ENCODE measurements at regions not wholly inside any gene's neighbourhood (a gene's known extent, or its start where the extent isn't known, plus 50 kb on each side); places are given as distances from the start of the nearest gene placed in this dataset.

DNA sequence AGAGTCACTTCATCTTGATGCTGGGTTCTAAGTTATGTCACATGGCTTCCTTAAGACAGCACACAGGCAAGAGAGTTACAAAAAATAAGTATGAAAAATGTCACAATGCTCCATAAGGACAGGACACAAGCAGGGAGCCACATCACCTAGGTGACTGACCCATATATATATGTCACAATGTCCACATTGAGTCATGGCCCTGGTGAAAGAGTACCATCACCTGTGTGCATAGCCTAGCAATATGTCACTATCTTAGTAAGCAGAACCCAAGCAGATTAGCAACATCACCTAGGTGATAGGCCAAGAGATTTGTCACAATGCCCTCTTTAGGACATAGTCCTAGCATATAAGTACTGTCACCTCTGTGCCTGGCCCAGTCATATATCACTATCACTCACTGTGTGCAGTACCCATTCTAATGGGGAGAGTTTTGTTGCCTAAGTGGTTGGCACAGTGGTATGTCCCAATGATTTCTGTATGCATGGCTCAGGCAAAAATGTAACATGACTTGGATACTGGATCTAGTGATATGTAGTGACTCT, 1012.0 kb upstream of the AMELY start:
- H3K27me3 Mint-ChIP-seq = no peaks in the 10 kb centered on the region
- H3K4me3 Mint-ChIP-seq = no peak overlapping the region
- no peaks in the 10 kb centered on the region for H3K4me1 Mint-ChIP-seq
- H3K9me3 ChIP-seq (ENCODE audit: control insufficient read depth, low read length, poor library complexity, severe bottlenecking) = no peaks in the 10 kb centered on the region
- no peak overlapping the region for H3K27ac Mint-ChIP-seq
- no peaks in the 10 kb centered on the region for H3K36me3 Mint-ChIP-seq (ENCODE audit: low read depth)
- no peak for ATAC-seq
- DNase-seq = no peak

- no peak overlapping the region for H3K4me3 Mint-ChIP-seq
- no peak overlapping the region for H3K27ac Mint-ChIP-seq
- H3K4me1 Mint-ChIP-seq = no peaks in the 10 kb centered on the region
- no peaks in the 10 kb centered on the region for H3K36me3 Mint-ChIP-seq (ENCODE audit: low read depth)
- no peak for ATAC-seq
- no peak for DNase-seq
- H3K27me3 Mint-ChIP-seq = no peaks in the 10 kb centered on the region
- no peaks in the 10 kb centered on the region for H3K9me3 ChIP-seq (ENCODE audit: control insufficient read depth, low read length, poor library complexity, severe bottlenecking)
These were observed 1008.8 kb upstream of the AMELY start for GRCh38 chrY:7920382-7920781.

DNA sequence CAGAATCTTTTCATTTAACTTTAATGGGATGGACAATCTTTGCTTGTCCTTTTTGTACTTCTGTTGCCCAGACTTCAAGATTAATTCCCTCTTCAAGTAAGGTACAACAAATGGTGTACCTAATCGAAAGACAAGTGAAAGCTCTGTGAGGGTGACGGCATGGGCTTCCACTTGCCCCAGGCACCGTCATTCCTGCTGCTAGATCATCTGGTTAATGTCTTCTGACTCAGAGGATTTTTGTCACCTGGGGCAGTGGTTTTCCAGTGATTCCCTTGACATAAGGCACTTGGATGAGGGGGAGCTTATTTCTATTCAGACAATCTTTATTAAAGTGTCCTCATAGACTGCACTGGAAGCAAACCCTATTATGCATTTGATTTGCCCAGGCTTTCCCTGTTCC, 977.0 kb upstream of the AMELY start:
- Mint-ChIP-seq H3K4me1 (no peaks in the 10 kb centered on the region), H3K27me3 (no peaks in the 10 kb centered on the region), H3K36me3 (ENCODE audit: low read depth) (no peaks in the 10 kb centered on the region), H3K4me3 (no peak overlapping the region), H3K27ac (no peak overlapping the region)
- no peak for ATAC-seq
- no peak for DNase-seq
- H3K9me3 ChIP-seq (ENCODE audit: control insufficient read depth, low read length, poor library complexity, severe bottlenecking) = no peaks in the 10 kb centered on the region

GRCh38 chrY:7881696-7882095, 970.1 kb upstream of the AMELY start:
- no peak overlapping the region for H3K27ac Mint-ChIP-seq
- no peaks in the 10 kb centered on the region for H3K9me3 ChIP-seq (ENCODE audit: control insufficient read depth, low read length, poor library complexity, severe bottlenecking)
- no peak for DNase-seq
- H3K36me3 Mint-ChIP-seq (ENCODE audit: low read depth) = no peaks in the 10 kb centered on the region
- ATAC-seq = no peak
- H3K4me1 Mint-ChIP-seq = no peaks in the 10 kb centered on the region
- no peaks in the 10 kb centered on the region for H3K27me3 Mint-ChIP-seq
- H3K4me3 Mint-ChIP-seq = no peak overlapping the region

DNA sequence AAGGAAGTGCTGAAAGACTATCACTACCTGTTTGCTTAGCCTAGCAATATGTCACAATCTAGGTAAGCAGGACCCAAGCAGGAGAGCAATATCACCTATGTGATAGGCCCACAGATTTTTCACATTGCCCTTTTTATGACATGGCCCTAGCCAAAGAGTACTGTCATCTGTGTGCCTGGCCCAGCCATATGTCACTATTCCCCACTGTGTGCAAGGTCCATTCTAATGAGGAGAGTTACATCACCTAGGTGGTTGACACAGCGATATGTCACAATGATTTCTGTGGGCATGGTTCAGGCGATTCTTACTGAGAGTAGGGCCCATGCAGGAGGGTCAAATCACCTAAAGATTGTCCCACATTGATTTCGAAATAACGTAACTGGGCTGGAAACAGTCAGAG, 967.7 kb upstream of the AMELY start:
- Mint-ChIP-seq H3K4me1 (no peaks in the 10 kb centered on the region), H3K4me3 (no peak overlapping the region)
- ATAC-seq = no peak

GRCh38 chrY:7878719-7879118, 967.2 kb upstream of the AMELY start:
- H3K27me3 Mint-ChIP-seq = no peaks in the 10 kb centered on the region
- no peaks in the 10 kb centered on the region for H3K9me3 ChIP-seq (ENCODE audit: control insufficient read depth, low read length, poor library complexity, severe bottlenecking)
- no peak overlapping the region for H3K27ac Mint-ChIP-seq
- H3K36me3 Mint-ChIP-seq (ENCODE audit: low read depth) = no peaks in the 10 kb centered on the region
- H3K4me1 Mint-ChIP-seq = no peaks in the 10 kb centered on the region
- ATAC-seq (no peak), DNase-seq (no peak)
- H3K4me3 Mint-ChIP-seq = no peak overlapping the region

More for the DNA sequence above, 967.7 kb upstream of the AMELY start:
- Mint-ChIP-seq H3K36me3 (ENCODE audit: low read depth) (no peaks in the 10 kb centered on the region), H3K27ac (no peak overlapping the region), H3K27me3 (no peaks in the 10 kb centered on the region)
- no peaks in the 10 kb centered on the region for H3K9me3 ChIP-seq (ENCODE audit: control insufficient read depth, low read length, poor library complexity, severe bottlenecking)
- no peak for DNase-seq

GRCh38 chrY:7877458-7877857, 965.9 kb upstream of the AMELY start:
- Mint-ChIP-seq H3K4me1 (no peaks in the 10 kb centered on the region), H3K27ac (no peak overlapping the region), H3K4me3 (no peak overlapping the region), H3K36me3 (ENCODE audit: low read depth) (no peaks in the 10 kb centered on the region), H3K27me3 (no peaks in the 10 kb centered on the region)
- ATAC-seq (no peak), DNase-seq (no peak)
- no peaks in the 10 kb centered on the region for H3K9me3 ChIP-seq (ENCODE audit: control insufficient read depth, low read length, poor library complexity, severe bottlenecking)

GRCh38 chrY:7874080-7874479, 962.5 kb upstream of the AMELY start:
- ATAC-seq = no peak
- no peak for DNase-seq

DNA sequence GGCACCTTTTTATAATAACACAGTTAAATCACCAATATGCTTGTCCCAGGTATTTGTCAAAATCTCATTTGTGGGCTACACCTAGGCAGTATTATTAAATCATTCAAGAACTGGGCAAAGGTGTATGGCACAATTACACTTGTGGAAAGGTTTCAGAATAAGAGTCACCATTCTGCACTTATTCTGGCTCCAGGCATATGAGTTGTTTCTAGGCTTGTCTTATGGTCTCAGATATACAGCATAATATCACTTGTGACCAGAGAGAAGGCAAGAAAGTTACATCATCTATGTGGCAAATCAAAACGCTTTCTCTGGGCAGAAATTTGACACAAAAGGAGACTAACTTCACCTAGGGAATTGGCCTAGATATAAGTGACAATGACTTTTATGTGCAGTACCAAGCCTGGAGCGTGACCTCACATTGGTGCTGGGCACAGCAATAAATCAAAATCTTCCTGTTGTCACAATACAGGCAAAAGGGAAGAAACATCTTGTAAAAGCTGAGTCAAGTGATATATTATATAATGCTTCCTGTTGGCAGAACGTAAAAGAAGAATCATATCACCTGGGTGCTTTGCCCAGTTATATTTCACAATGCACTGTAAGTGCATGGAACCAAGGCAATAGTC, 959.9 kb upstream of the AMELY start:
- Mint-ChIP-seq H3K36me3 (ENCODE audit: low read depth) (no peaks in the 10 kb centered on the region), H3K27me3 (no peaks in the 10 kb centered on the region), H3K27ac (no peak overlapping the region), H3K4me3 (no peak overlapping the region), H3K4me1 (no peaks in the 10 kb centered on the region)
- ATAC-seq = no peak
- H3K9me3 ChIP-seq (ENCODE audit: control insufficient read depth, low read length, poor library complexity, severe bottlenecking) = no peaks in the 10 kb centered on the region
- DNase-seq = no peak

More at GRCh38 chrY:7874080-7874479, 962.5 kb upstream of the AMELY start:
- Mint-ChIP-seq H3K4me3 (no peak overlapping the region), H3K36me3 (ENCODE audit: low read depth) (no peaks in the 10 kb centered on the region), H3K4me1 (no peaks in the 10 kb centered on the region), H3K27ac (no peak overlapping the region), H3K27me3 (no peaks in the 10 kb centered on the region)
- H3K9me3 ChIP-seq (ENCODE audit: control insufficient read depth, low read length, poor library complexity, severe bottlenecking) = no peaks in the 10 kb centered on the region

DNA sequence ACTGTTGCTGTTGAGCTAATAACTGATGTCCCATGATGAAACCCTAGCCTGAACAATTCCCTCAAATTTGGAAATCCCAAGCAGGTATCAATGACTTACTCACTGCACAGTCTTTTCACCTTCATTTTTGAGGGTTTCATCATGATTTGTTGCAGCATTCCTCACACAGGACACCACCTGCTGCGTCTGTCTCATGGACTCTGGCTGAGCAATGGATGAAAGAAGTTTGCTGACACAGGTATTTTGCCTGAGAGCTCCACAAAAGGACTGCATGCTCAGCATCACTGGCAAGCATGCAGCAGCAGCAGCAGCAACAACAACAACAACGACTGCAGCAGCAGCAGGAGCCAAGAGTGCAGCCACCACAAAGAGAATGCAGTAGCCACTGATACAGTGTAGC, 955.4 kb upstream of the AMELY start:
- H3K27me3 Mint-ChIP-seq = no peaks in the 10 kb centered on the region
- no peak overlapping the region for H3K4me3 Mint-ChIP-seq
- no peaks in the 10 kb centered on the region for H3K36me3 Mint-ChIP-seq (ENCODE audit: low read depth)
- ATAC-seq = no peak
- no peaks in the 10 kb centered on the region for H3K4me1 Mint-ChIP-seq
- no peak for DNase-seq
- no peaks in the 10 kb centered on the region for H3K9me3 ChIP-seq (ENCODE audit: control insufficient read depth, low read length, poor library complexity, severe bottlenecking)
- H3K27ac Mint-ChIP-seq = no peak overlapping the region

GRCh38 chrY:7860781-7861614, 949.4 kb upstream of the AMELY start:
- Mint-ChIP-seq H3K36me3 (ENCODE audit: low read depth) (no peaks in the 10 kb centered on the region), H3K4me3 (no peak overlapping the region), H3K27me3 (no peaks in the 10 kb centered on the region), H3K4me1 (no peaks in the 10 kb centered on the region), H3K27ac (no peak overlapping the region)
- H3K9me3 ChIP-seq (ENCODE audit: control insufficient read depth, low read length, poor library complexity, severe bottlenecking) = no peaks in the 10 kb centered on the region
- DNase-seq (no peak), ATAC-seq (no peak)

DNA sequence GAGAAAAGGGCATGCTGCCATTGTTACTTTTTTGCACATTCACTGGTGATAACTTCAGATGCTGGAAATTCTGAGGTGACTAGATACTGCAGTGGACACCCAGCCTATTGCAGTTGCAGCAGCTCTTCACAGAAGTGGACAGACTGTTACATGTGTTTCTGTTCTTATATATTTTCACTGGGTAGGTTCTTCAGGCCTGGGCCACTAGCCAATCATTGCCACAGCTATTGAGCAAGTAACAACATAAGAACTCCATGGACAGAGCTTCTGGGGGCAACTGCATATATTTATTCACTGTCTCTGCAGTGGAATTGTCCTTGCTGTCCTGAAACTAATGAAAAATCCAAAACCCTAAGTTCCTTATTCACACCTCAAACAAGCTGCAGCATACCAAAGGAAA, 938.6 kb upstream of the AMELY start:
- Mint-ChIP-seq H3K36me3 (ENCODE audit: low read depth) (no peaks in the 10 kb centered on the region), H3K27me3 (peaks cover 4% of the 10 kb centered on the region), H3K4me1 (no peaks in the 10 kb centered on the region), H3K4me3 (no peak overlapping the region), H3K27ac (no peak overlapping the region)
- ATAC-seq (no peak), DNase-seq (no peak)
- no peaks in the 10 kb centered on the region for H3K9me3 ChIP-seq (ENCODE audit: control insufficient read depth, low read length, poor library complexity, severe bottlenecking)

- H3K4me3 Mint-ChIP-seq = no peak overlapping the region
- ATAC-seq = no peak
- no peaks in the 10 kb centered on the region for H3K36me3 Mint-ChIP-seq (ENCODE audit: low read depth)
- DNase-seq = no peak
- no peaks in the 10 kb centered on the region for H3K9me3 ChIP-seq (ENCODE audit: control insufficient read depth, low read length, poor library complexity, severe bottlenecking)
- H3K27me3 Mint-ChIP-seq = peaks cover 21% of the 10 kb centered on the region
- H3K4me1 Mint-ChIP-seq = no peaks in the 10 kb centered on the region
- H3K27ac Mint-ChIP-seq = no peak overlapping the region
These were observed 934.2 kb upstream of the AMELY start for GRCh38 chrY:7845776-7846175.

DNA sequence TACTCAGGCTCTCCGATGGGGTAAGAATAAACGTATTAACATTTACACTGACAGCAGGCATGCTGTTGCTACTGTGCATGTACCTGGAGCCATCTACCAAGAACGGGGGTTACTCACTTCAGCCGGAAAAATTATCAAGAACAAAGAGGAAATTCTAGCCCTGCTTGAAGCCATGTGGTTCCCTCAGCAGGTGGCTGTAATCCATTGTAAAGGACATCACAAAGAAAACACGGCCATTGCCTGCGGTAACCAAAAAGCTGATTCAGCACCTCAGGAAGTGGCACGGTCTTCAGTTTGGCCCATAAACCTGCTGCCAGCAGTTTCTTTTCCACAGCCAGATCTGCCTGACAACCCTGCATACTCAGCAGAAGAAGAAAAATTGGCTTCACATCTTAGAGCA, 925.5 kb upstream of the AMELY start:
- DNase-seq (no peak), ATAC-seq (no peak)
- H3K36me3 Mint-ChIP-seq (ENCODE audit: low read depth) = peaks cover 2% of the 10 kb centered on the region
- no peak overlapping the region for H3K27ac Mint-ChIP-seq
- H3K9me3 ChIP-seq (ENCODE audit: control insufficient read depth, low read length, poor library complexity, severe bottlenecking) = no peaks in the 10 kb centered on the region
- H3K4me3 Mint-ChIP-seq = no peak overlapping the region
- no peaks in the 10 kb centered on the region for H3K4me1 Mint-ChIP-seq
- H3K27me3 Mint-ChIP-seq = peaks cover 21% of the 10 kb centered on the region

Data from T-helper 17 cell (primary cell).